Sigmoid colon (tissue), 6 donors: ENCODE measurements at regions not wholly inside any gene's neighbourhood (a gene's known extent, or its start where the extent isn't known, plus 50 kb on each side); places are given as distances from the start of the nearest gene placed in this dataset.

Experiments
- DNase-seq: peaks from one replicate; pipeline ENCODE4 v3.0.0-alpha.2; 2019
- H3K27ac ChIP-seq, 4 donors: fragments of 200-600 bp; sonication (generic); one replicate each; pipeline ENCODE4 v1.5.1; 2016 to 2019; ENCODE audit warnings: mild to moderate bottlenecking in 1 of 4
- H3K27me3 ChIP-seq, 3 donors: fragments of 200-600 bp; sonication (generic); one replicate each; pipeline ENCODE4 v1.5.1; 2019; ENCODE audit warnings: mild to moderate bottlenecking in 1 of 3
- H3K36me3 ChIP-seq, 4 donors: fragments of 200-600 bp; sonication (generic); one replicate each; pipeline ENCODE4 v1.5.1; 2016 to 2019
- H3K4me1 ChIP-seq, 4 donors: fragments of 200-600 bp; sonication (generic); one replicate each; pipeline ENCODE4 v1.5.1; 2017 to 2019
- H3K4me3 ChIP-seq, 4 donors: fragments of 200-600 bp; sonication (generic); one replicate each; pipeline ENCODE4 v1.5.1; 2017 to 2019; ENCODE audit warnings: mild to moderate bottlenecking in 2 of 4, moderate library complexity in 1 of 4
- H3K9me3 ChIP-seq, 4 donors: fragments of 200-600 bp in 3 of 4; sonication (generic) in 3 of 4; one replicate each; pipeline versions ENCODE4 v1.5.1 to v1.6.1; 2013 to 2019
- EP300 ChIP-seq, 4 donors: sonication (generic); formaldehyde crosslinking; IDR thresholded peaks; one replicate each; pipeline ENCODE4 v1.6.1; 2017; ENCODE audit warnings: antibody characterized with exemption in 4 of 4
- POLR2A ChIP-seq, 2 donors: fragments of 450-650 bp; IDR thresholded peaks; one replicate each; pipeline ENCODE4 v1.6.1; 2016; ENCODE audit warnings: antibody characterized with exemption in 2 of 2, mild to moderate bottlenecking in 2 of 2, moderate library complexity in 2 of 2
- POLR2AphosphoS5 ChIP-seq, 4 donors: sonication (generic); formaldehyde crosslinking; IDR thresholded peaks; one replicate each; pipeline ENCODE4 v1.6.1; 2017; ENCODE audit warnings: antibody characterized with exemption in 4 of 4
- WGBS, 2 donors: extraction: QIAGEN DNeasy Blood & Tissue Kit; methylation state at CpG; one replicate each; pipeline ENCODE4 v1.1.7; 2013; 5-methylcytosine and 5-hydroxymethylcytosine counted together
- intact Hi-C: fragments of 100-400 bp; cut with DNase I; formaldehyde crosslinking; loops from one replicate; pipeline ENCODE4 v1.15.1; 2023
- TF ChIP-seq, protein P1 (sequence below), 4 experiments: fragments of 450-650 bp in 3 of 4; fragments of 200-600 bp in 1 of 4; IDR thresholded peaks; one replicate each; pipeline ENCODE4 v1.5.1; 2016 to 2019; ENCODE audit warnings: antibody characterized with exemption in 4 of 4, mild to moderate bottlenecking in 3 of 4, moderate library complexity in 2 of 4
- donor health status: healthy with polysubstance abuse.
- donor health status: healthy.

DNA sequence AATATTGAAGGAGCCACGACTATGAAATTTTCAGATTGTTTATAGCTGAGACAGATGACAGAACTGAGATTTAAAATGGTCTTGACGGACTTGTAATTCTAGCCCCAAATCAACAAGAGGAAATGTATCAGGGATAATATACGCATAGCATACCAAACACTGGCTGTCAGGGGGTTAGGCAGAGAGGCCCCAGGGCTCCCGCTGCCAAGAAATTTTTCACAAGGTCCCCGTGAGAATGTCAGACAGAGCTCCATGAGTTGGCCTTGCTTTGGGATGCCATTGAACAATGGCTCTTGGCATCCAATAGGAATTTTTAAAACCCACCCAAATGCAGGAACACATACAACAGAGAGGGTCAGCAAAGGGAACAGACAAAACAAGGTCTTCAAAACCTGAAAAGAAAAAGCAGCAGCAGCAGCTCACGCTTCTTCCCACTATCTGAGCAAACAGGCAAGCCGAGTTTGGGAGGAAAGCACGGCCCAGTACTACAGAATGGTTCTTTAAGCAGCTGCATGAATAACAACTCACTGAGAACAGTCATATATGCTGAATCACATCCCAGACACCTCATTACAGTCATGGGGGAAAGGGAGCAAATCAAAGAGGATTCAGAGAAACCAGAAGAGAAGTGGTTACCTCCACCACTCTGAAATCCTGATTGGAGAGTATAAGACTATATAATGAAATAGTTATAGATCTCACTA lies 445.6 kb downstream of the RND3 start:
- WGBS, 2 donors = 87 to 90% methylated on average over 8 of the region's 8 CpGs
- no peaks in the 10 kb centered on the region for H3K9me3 ChIP-seq

DNA sequence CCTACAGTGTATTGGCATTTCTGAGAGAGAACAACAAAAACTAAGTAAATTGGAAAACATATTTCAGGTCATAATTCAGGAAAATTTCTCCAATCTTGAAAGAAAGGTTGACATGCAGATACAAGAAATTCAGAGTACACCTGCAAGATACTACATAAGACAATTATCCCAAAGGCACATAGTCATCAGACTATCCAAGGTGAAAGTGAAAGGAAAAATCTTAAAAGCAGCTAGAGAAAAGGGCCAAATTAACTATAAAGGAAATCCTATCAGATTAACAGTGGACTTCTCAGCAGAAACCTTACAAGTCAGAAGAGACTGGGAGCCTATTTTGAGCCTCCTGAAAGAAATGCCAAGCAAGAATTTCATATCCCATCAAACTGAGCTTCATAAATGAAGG lies 449.0 kb upstream of the MMADHC start:
- Histone ChIP-seq H3K4me3 (no peak overlapping the region), H3K4me1 (no peaks in the 10 kb centered on the region), H3K9me3 (no peaks in the 10 kb centered on the region), H3K27me3 (no peaks in the 10 kb centered on the region), H3K27ac (no peak overlapping the region), H3K36me3 (no peaks in the 10 kb centered on the region)
- TF ChIP-seq POLR2AphosphoS5 (IDR thresholded peaks at IDR 0.05) (no peak), POLR2A (IDR thresholded peaks at IDR 0.05) (no peak), EP300 (IDR thresholded peaks at IDR 0.05) (no peak)
- TF ChIP-seq, protein P1, sequence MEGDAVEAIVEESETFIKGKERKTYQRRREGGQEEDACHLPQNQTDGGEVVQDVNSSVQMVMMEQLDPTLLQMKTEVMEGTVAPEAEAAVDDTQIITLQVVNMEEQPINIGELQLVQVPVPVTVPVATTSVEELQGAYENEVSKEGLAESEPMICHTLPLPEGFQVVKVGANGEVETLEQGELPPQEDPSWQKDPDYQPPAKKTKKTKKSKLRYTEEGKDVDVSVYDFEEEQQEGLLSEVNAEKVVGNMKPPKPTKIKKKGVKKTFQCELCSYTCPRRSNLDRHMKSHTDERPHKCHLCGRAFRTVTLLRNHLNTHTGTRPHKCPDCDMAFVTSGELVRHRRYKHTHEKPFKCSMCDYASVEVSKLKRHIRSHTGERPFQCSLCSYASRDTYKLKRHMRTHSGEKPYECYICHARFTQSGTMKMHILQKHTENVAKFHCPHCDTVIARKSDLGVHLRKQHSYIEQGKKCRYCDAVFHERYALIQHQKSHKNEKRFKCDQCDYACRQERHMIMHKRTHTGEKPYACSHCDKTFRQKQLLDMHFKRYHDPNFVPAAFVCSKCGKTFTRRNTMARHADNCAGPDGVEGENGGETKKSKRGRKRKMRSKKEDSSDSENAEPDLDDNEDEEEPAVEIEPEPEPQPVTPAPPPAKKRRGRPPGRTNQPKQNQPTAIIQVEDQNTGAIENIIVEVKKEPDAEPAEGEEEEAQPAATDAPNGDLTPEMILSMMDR (IDR thresholded peaks at IDR 0.05) = no peak
- no peak for DNase-seq
- intact Hi-C loops = no loop called here

More for the DNA sequence above, 445.6 kb downstream of the RND3 start:
- Histone ChIP-seq H3K27ac (no peak overlapping the region), H3K27me3 (no peaks in the 10 kb centered on the region), H3K36me3 (no peaks in the 10 kb centered on the region), H3K4me1 (no peaks in the 10 kb centered on the region), H3K4me3 (no peak overlapping the region)
- TF ChIP-seq, protein P1 (IDR thresholded peaks at IDR 0.05) = no peak
- TF ChIP-seq POLR2AphosphoS5 (IDR thresholded peaks at IDR 0.05) = no peak
- no peak for TF ChIP-seq EP300 (IDR thresholded peaks at IDR 0.05)
- no peak for TF ChIP-seq POLR2A (IDR thresholded peaks at IDR 0.05)
- DNase-seq = no peak
- intact Hi-C loops = no loop called here

DNA sequence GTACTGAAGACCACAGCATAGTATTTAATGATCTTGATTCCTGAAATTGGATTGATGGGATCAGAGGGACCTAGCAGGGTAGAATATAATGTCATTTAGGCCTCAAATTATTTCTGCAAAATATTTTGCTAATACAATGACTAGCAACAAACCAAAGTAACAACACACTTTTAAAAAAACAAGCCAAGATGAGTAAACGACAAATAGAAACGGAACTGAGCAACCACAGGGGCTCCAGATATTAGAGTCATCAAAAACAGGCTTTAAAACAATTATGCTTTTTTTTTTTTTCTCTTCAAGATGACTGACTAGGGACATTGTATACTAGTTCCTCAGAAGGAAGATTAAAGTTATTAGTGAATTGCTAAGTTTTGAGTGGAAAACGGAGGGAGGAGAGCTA lies 447.1 kb upstream of the MMADHC start:
- 86 to 92% methylated on average over 3 of the region's 3 CpGs for WGBS, 2 donors

DNA sequence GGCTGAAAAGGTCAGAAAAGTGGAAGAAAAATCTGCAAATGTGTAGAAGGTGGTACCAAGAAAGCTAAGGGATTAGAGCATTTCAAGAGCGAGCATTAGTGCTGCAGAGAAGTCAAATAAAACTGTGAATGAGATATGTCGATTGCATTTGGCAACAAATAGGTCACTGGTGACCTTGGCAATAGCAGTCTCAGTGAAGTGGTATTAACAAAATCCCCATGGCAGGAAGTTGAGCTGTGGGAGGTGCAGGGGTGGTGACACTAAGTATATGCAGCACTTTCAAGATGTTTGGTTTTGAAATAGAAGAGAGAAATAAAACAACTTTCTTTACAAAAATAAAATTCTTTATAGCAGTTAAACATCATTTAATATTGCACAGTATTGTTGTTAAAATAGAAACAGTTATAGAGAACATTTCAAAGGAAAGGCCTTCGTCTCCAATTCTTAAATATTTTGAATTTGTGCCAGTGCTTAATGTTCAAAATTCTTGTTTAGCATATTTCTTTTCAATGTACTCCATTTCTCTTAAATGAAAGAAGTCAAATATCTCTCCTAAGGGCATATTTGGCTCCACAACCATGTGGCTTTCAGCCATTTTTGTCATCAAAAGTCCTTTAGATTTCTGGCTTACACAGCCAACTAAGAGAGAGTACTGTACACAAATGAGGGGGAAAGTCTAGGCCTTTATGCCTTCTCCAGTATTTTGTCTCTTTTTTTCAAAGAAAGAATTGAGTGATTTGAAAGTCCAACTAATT lies 443.0 kb upstream of the MMADHC start:
- intact Hi-C loops = no loop called here
- peaks cover 0 to 28% (median 18%) of the 10 kb centered on the region in 4 donors for H3K4me1 ChIP-seq
- 75 to 78% methylated on average over 3 of the region's 3 CpGs for WGBS, 2 donors

More for the DNA sequence above, 447.1 kb upstream of the MMADHC start:
- H3K36me3 ChIP-seq = no peaks in the 10 kb centered on the region
- no peak overlapping the region for H3K27ac ChIP-seq
- no peaks in the 10 kb centered on the region for H3K9me3 ChIP-seq
- TF ChIP-seq, protein P1 (IDR thresholded peaks at IDR 0.05) = no peak
- no peak for TF ChIP-seq POLR2A (IDR thresholded peaks at IDR 0.05)
- no peak for TF ChIP-seq EP300 (IDR thresholded peaks at IDR 0.05)
- no peak for TF ChIP-seq POLR2AphosphoS5 (IDR thresholded peaks at IDR 0.05)
- H3K4me1 ChIP-seq = peaks cover 0 to 11% (median 10%) of the 10 kb centered on the region in 4 donors
- DNase-seq = no peak
- no peak overlapping the region for H3K4me3 ChIP-seq
- intact Hi-C loops = no loop called here
- H3K27me3 ChIP-seq = no peaks in the 10 kb centered on the region

More for the DNA sequence above, 443.0 kb upstream of the MMADHC start:
- no peak overlapping the region for H3K27ac ChIP-seq
- TF ChIP-seq EP300 (IDR thresholded peaks at IDR 0.05) = no peak
- no peak for TF ChIP-seq POLR2A (IDR thresholded peaks at IDR 0.05)
- TF ChIP-seq, protein P1 (IDR thresholded peaks at IDR 0.05) = no peak
- no peak for TF ChIP-seq POLR2AphosphoS5 (IDR thresholded peaks at IDR 0.05)
- H3K36me3 ChIP-seq = no peaks in the 10 kb centered on the region
- H3K9me3 ChIP-seq = no peaks in the 10 kb centered on the region
- DNase-seq = no peak
- no peaks in the 10 kb centered on the region for H3K27me3 ChIP-seq
- no peak overlapping the region for H3K4me3 ChIP-seq
